NCI-H774 (cell line): ENCODE measurements at regions not wholly inside any gene's neighbourhood (a gene's known extent, or its start where the extent isn't known, plus 50 kb on each side); places are given as distances from the start of the nearest gene placed in this dataset.

Experiments used
- DNase-seq: peaks from one replicate; lab custom pipeline; 2025; lab: John Stamatoyannopoulos, UW

DNA sequence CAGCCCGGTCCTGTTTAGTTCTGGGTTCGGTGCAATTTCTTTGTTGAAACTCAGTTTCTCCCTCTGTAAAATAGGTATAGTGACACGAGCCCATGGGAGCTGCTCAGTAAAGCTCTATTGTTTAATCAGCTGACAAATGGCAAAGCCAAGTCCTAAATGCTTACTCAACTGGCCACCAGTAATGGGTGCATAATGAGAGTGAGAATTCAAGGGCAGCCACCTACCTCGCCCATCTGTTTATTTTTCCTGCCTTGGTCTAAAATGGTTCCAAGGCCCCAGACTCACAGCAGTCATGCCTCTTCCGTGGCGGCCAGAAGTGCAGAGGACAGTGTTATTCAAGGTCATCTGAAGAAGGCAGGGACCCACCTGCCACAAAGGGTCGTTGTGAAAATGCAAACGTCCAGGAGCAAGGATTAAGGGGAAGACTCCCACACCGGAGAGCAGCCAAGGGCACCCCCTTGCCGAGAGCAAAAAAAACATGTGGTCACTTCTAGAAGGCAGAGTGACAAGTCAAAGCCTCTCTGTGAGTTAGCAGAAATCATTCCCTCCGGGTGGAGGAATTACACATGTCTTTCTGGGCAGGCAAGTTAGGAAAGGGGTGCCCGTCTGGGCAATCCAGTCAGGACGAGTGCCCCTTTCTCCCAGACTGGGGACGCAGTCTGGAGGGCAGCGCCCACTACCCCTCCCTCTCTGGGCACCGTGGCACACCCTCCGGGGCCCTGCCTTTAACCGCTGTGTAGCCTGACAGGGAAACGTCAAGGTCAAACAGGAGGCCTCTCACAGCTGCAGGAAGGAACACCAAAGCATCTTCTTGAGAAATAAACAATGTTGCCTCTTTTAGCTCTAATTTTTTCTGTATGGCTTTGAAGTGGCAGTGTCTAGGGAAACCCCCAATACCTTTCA is 186.2 kb downstream of the FOXO1 start:
- DNase-seq, result no peak

DNA sequence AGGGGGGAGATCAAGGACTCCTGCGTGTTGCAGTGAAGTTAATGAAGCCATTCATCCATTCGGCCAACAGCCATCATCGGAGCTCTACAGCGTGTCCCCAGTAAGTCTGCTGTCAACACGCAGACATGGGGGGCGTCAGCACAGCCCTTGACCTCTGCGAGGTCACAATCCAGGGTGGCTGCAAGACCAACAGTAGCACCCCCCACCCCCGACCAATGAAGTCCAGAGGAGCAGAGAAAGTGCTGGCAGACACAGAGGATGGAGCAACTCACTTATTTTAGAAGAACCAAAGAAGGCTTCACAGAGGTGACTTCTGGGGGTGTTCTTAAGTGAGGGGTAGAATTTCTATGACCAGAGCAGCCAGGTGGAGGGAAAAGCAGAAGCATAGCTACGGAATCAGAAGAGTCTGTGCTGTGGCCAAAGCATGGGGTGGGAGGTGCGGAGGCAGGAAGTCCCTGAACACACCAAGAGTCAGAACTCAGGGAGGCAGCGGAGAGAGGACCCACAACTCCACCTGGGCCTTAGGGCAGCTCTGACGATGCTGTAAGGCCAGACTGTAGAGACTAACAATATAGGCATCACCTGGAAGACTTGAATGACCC is 185.4 kb downstream of the FOXO1 start:
- no peak for DNase-seq

DNA sequence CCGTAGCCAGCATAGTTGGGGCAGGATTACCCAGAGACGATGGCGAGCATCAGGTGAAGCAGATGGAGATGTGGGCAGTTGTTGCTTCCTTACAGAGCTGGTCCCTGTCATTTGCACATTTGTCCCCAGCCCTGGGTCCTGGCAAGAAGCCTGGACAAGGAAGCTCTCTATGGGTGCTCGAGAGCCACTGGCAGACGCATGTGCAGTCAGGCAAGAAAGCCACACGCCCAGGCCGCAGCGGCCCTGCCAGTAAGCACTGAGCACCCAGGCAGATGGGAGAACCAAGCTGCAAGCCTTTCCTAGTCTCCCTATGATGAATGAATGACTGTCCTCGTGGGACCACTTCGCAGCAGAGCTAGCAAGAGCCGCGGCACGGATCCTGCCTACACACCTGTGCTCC is 182.8 kb downstream of the FOXO1 start:
- DNase-seq, result no peak

DNA sequence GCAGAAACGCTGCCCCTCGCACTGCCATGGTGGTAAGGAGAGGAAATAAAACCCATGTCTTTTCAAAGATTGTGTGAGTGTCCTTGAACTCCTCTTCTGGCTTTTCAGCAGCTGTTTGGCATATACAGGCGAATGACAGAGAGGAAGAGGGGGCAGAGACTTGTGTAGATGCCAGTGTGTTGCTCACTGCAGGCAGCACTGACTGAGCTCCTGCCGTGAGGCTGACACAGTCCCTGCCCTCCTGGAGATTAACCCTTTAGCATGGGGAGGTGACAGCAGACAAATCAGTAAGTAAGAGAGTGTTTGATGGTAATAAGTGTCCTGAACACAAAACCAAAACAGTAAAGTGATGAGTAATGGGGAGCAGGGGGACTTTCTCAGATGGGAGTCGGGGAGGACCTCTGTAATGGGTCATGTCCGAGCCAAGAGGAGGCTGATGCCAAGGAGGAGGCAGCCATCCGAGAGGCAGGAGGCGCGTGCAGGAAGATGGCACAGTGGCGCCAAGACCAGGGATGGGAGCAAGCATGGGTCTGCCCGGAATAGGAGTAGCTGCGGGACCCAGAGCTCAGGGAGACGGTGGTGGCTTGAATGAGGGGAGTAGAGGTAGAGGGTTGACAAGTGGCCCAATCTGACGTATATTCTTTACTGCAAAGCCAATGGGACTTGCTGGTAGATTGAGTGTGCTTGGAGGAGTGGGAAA is 182.2 kb downstream of the FOXO1 start:
- DNase-seq, result no peak

DNA sequence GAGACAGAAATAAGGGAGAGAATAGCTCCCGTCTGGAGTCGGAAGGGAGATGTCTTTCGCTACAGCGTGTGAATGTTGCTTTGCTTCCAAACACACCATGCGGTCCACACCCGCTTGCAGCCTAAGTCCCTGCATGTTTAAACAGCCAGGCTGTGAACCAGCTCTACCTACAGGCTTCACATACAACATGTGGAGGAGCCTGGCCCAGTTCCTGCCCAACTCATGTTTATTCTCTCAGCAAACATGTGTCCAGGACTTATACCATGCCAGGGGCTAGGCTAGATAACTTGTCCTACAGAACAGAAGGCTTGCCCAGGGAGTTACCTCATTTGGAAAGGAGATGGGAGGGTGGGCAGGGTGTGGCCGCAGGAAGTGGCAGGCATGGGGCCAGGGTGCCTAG is 181.5 kb downstream of the FOXO1 start:
- DNase-seq, result no peak

DNA sequence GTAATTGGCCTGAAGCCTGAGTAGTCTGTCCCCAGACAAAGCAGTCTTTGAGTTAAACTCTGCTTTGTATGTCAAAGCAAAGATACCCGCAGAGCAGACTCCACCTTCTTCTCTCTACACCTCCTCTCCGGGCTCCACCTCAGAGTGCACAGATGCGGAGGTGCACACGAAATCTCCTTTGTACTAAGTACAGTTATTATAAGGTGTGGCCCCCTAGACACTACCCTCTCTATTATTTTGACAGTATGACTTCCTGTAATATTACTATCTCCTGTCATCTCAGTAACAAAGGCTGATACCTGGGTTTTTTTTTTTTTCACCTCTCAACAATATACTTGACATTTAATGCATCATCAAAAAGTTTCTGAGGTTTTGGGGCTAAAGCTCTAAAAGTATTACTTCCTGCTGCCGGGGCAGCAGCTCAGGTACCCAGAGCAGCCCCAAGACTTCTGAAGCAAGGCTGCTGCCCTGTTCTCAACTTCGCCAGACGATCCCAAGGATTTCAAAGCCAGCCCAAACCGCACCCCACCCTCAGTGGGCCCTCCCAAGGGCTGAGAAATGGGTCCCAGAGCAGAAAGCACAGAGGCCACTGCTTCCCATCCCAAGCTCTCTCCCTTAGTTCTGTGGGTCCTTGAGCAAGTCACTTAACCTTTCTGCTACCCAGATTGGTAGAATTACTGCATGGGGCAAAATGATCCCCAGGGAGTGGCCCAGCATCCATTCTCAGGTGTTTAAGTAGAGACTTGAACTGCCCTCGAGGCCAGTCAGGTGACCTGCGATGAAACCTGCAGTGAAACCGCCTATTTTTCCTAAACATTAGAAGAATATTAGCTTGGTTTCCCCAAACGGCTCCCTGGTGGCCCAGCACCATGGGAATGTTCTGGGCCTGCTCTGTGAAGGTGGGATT is 180.6 kb downstream of the FOXO1 start:
- no peak for DNase-seq

DNA sequence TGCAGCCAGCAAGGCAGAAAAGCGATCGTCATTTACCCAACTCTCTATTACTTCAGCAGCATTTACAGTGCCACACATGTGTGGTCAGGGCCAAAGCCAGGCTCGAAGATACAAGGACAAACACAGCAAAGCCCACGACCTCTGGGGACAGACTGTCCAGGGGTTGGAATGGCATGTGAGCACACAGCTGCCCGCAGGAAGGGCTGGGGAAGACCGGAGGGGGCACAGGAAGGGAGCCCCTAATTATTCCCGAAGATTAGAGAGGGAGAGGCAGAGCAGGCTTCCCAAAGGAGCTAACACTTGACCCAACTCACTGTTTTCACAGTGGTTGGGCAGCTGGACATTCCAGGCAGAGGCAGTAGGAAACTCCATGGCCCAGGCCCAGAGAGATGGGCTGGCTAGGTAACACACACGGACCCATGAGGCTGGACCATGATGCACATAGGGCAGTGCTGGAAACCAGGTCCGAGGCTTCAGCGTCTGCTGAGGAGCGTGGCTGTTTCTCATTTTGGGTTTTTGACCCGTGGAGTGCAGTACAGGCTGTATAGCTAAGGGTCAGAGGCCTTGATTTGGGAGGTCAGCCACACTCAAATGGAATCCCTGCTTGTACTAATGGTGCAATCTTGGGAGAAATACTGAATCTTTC is 179.8 kb downstream of the FOXO1 start:
- DNase-seq, result no peak

DNA sequence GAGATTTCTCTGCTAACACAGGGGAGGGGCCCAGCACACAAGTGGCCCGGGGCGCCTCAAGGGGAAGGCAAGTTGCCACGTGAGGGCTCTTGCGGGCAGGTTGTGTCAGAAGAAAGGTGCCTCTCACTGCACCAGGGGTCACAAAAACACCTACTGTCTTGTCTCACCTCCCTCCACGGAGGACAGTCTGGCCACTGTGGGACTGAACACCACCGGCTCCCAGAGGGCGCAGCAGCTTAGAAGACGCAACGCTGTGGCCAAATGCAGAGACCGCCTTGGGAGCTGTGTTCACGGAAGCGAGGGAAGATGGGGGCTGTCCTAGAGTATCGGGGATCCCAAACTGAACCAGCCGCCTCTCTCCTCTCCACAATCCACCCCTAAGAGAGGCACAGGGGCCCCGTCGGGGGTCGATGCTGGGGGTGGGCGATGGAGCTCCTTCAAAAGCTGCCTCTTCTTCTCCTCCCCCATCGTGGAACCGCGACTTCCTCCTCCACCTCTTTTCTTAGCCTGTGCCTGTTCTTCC is 177.5 kb downstream of the FOXO1 start:
- no peak for DNase-seq

DNA sequence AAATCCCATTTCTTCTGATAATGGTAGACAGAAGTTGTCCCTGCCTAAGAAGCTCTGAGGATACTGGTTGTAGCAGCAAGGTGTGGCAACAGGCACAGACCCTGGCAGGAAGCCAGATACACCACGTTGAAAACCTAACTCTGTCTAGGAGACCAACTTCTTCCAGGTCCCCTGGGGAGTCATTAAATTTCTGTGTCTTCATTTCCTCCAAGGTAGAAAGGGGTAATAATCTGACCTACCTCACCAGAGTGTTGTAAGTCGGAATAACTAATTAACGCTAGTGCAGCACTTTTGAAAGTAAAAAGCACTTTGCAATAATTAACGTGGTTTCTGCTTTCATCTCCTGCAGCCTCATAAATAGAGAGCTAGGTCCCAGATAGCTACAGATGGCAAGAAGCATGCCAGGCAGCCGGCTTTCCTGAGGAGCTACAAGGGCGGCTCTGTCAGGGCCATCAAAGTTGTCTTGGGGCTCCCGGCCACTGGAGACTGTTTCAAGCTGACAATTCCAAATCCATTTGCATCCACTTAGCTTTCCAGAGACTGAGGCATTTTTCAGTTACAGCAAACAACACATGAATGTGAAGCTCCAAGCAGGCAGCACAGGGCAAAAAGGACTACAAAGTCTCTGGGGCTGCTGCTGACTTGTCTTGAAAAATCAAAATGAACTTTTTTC is 176.2 kb downstream of the FOXO1 start:
- DNase-seq, result no peak

DNA sequence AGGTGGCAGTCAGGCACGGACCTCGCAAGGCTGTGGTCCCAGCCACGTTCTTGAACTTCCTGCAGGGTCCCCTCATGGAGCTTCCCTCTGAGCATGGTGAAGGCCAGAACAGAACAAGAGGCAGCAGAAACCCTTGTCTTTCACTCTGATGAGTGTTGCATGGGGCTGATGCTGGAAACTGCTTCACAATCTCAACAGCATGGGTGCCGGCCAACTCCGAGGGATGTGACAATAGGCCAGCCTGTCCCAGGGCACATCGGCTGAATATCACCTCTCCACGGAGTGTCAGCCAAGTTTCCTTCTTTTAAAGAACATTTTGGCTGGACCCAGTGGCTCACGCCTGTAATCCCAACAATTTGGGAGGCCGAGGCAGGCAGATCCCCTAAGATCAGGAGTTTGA is 173.9 kb downstream of the FOXO1 start:
- no peak for DNase-seq

DNA sequence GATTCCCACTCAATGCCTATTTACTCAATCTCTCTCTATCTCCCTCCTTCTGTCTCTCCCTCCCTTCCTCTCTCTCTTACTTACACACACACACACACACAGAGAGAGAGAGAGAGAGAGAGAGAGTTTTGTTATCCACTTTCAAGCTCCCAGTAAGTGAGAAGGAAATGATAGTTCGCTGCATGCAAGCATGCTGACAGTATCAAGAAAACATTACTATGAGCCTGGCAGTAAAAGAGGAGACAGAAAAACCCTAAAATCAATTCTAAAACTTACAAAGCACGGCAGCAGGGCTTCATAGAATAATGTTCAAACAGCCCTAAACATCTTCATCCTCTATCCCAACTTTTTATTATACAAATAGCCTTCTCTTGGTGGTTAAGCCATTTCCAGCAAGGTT is 171.9 kb downstream of the FOXO1 start:
- no peak for DNase-seq

DNA sequence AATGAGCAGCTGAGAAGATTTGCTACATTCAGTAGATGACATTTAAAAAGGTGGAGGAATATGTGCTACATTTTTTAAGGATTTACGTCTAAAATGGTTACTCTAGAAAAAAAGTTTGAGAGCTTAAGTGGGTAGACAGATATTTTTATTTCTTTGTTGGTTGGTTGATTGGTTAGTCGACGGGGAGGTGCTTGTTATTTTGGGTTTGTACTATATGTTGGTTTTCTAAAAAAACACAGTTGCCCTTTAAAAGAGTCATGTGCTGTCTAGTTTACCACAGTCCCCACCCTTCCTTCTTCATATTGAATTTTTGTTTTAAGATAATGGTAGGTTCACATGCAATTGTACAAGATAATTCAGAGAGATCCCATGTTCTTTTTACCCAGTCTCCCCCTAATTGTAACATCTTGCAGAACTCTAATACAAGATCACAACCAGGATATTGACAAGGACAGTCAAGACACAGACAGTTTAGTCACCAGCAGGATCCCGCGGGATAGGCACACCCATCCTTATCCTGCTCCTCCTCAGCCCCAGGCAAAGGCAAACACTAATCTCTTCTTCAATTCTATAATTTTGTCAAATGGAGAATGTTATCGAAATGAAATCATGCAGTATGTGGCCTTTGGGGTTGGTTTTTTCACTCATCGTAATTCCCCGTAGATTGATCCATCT is 171.4 kb downstream of the FOXO1 start:
- DNase-seq, result no peak

DNA sequence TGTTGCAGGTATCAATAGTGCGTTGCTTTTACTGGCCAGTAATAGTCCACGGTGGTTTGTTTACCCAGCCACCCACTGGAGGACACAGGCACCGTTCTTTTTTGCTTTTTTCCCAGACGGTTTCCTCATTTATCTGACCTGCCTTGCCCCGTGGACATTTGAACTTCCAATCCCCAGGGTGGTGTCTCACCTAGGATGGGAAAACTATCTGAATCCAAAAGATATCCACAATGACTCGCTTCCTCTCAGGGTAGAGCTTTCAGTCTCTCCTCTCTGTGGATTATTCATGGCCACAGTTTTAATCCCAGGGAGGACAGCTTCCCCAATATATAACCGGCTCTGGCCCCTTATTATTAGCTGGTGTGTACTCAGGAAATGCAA is 170.8 kb downstream of the FOXO1 start:
- DNase-seq, result no peak

DNA sequence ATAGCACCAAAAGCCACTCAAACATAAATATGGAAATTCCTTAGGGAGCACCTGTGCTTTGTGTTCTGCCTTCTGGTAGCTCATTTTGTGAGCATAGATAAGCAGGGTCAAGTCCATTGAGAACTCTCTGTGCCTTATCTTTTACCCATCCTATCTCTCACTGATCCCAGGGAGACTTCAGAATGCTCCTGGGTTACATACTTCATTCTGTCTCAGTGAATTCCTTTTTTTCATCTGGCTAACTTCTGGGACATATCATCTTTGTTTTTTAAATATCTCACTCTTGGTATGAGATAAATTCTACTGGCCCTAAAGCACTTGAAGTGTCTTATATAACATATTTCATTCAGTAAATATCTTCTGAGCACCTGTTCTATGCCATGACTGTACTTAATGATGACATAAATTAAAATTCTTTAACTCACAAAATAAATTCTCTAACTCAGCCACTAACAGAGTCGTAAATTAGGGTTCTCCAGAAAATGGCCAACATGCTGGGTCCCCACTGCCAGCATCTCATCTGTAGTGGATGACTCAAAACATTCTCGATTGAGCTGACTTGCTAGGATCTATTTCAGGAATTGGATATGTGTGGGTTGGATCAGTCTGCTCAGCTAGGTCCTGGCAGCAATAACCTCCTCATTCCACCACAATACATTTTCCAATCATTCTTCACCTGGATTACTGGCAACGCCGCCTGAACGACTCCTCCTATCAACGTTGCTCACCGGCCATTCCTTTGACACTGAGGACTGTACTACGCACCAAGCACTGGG is 170.2 kb downstream of the FOXO1 start:
- DNase-seq, result no peak

DNA sequence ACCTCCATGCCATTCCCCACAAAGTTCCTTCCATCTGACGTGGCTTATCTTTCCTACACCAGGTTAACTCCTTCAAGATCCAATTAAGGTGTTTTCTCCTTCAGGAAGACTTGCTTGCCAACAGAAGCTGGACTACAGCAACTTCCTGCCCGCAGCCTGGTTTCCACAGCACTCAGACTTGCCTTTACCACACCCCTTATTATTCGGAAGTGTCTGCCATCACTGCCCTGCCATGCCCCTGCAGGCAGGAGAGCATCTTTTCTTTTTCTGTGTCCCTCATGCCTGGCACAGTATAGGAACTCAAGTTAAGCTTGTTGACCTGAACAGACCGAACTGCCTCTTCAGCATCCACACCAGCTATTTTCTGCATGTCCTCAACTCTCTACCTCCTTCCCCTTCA is 168.0 kb downstream of the FOXO1 start:
- no peak for DNase-seq

DNA sequence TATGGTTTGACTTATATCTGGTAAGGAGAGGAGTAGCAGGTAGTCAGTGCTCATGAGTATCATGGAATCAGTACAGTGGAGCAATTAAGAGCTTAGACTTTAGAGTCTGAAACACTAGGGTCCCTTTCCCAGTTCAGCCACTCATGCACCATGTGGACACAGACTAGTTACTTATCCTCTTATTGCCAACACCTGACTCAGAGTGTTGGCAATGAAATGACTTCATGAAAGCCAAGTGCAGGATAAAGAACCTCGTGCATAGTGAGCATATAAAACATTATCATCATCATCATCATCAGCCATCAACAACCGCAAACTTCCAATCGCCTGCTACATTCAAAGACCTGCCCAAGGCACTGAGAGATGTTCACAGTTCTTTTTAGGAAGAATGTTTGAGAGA is 164.2 kb downstream of the FOXO1 start:
- DNase-seq, result no peak

DNA sequence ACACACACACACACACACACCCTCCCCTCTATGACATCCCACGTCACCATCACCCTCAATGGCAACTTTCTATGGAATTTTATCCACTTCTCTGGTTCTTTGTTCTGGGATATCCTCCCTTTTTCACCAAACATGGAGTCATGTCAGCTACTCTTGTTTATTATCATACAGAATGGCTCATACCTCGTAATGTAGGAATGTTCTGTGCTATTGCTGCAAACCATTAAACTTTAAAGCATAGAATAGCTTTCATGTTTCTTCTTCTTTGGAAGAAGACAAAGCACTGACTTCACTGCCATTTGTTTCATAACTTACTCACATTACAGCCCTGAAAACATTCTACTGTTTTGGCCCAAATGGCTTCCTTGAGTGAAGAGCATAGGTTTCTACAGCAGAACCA is 163.4 kb downstream of the FOXO1 start:
- DNase-seq, result no peak

DNA sequence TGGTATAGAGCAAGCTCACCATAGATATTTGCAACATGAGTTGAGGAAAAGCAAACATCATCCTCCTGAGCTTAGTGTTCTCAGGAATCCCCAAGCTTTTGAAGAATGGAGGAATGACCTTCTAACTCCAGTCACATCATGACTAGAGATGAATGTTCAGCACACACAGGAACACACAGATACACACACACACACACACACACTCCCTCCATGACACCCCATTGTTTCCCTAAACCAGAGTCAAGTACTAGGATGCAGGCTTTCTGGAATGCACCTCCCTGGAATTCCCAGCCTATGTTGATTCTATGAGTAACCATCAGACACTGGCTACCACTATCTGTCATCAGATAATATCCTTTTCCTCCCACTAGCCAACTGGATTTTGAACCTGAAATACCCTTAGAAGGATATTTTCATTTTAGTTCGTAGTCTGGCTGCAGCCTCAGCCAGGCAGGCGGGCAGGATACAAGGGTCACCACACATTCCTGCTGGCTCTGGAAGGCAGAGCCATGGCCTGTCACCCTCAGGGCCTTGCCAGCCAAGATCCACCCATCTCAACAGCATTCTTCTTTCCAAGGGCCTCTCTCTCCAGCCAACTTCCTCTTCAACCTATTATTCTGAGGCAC is 162.4 kb downstream of the FOXO1 start:
- DNase-seq, result no peak

DNA sequence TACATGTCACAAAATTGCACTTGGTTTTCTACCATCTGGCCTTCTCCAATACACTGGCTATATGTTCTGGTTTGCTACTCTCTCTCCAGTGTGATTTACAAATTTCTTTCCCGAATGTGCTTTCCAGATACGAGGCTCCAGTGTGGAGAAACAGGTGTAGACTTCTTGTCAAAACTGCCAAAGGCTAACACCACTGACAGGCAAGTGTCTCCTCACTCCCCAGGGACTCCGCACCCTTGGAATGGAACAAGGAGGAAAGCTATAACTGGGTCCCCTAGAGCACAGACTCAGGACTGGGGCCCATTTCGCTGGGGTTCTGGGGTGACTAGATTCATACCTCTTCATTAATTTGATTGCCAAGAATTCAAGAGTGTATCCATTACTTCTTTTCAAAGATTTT is 161.8 kb downstream of the FOXO1 start:
- DNase-seq, result no peak
